IgD-negative memory B cell (primary cell): ENCODE measurements at regions not wholly inside any gene's neighbourhood (a gene's known extent, or its start where the extent isn't known, plus 50 kb on each side); places are given as distances from the start of the nearest gene placed in this dataset.
"Not testable (repeated sequence)": the region's sequence is repeated elsewhere in the genome, so short reads cannot be mapped to it uniquely, and the experiment has no call there.

Experiments
- H3K27ac Mint-ChIP-seq, 3 donors: one replicate each; pipeline ENCODE4 v1.8.0; 2020 to 2022; ENCODE audit warnings: mild to moderate bottlenecking in 3 of 3, mixed read lengths in 3 of 3, moderate library complexity in 1 of 3
- H3K27me3 Mint-ChIP-seq: one replicate; pipeline ENCODE4 v1.8.0; 2021; ENCODE audit warnings: mixed read lengths
- H3K36me3 Mint-ChIP-seq: one replicate; pipeline ENCODE4 v1.8.0; 2020; ENCODE audit warnings: mild to moderate bottlenecking, mixed read lengths
- H3K4me1 Mint-ChIP-seq, 3 donors: one replicate each; pipeline ENCODE4 v1.8.0; 2020 to 2022; ENCODE audit warnings: mixed read lengths in 3 of 3, mild to moderate bottlenecking in 1 of 3
- H3K4me3 Mint-ChIP-seq, 4 donors: one replicate each; pipeline ENCODE4 v1.8.0; 2020 to 2022; ENCODE audit warnings: mild to moderate bottlenecking in 4 of 4, mixed read lengths in 4 of 4, moderate library complexity in 3 of 4
- H3K9me3 Mint-ChIP-seq, 3 donors: one replicate each; pipeline ENCODE4 v1.8.0; 2020 to 2021; ENCODE audit warnings: mixed read lengths in 3 of 3, mild to moderate bottlenecking in 1 of 3

GRCh38 chr12:25310071-25310470 is 59.3 kb upstream of the KRAS start:
- not testable (repeated sequence) for H3K4me3 Mint-ChIP-seq, H3K27ac Mint-ChIP-seq, H3K4me1 Mint-ChIP-seq, H3K9me3 Mint-ChIP-seq, H3K36me3 Mint-ChIP-seq, H3K27me3 Mint-ChIP-seq

GRCh38 chr12:25308756-25309155 is 58.0 kb upstream of the KRAS start:
- H3K36me3 Mint-ChIP-seq, result peaks cover 4% of the 10 kb centered on the region
- no peak overlapping the region for H3K27ac Mint-ChIP-seq
- H3K27me3 Mint-ChIP-seq, result no peaks in the 10 kb centered on the region
- H3K4me3 Mint-ChIP-seq, result no peak overlapping the region
- peaks cover 0 to 3% (median 0%) of the 10 kb centered on the region in 3 donors for H3K9me3 Mint-ChIP-seq
- H3K4me1 Mint-ChIP-seq, result peaks cover 0 to 2% (median 0%) of the 10 kb centered on the region in 3 donors

- peaks cover 0 to 2% (median 0%) of the 10 kb centered on the region in 3 donors for H3K4me1 Mint-ChIP-seq
- H3K4me3 Mint-ChIP-seq, result no peak overlapping the region
- peak overlapping the region in 1 of 3 donors; percentile 75 for H3K27ac Mint-ChIP-seq
- H3K9me3 Mint-ChIP-seq, result peaks cover 0 to 3% (median 0%) of the 10 kb centered on the region in 3 donors
- peaks cover 3% of the 10 kb centered on the region for H3K36me3 Mint-ChIP-seq
- peaks cover 1% of the 10 kb centered on the region for H3K27me3 Mint-ChIP-seq
Observed at GRCh38 chr12:25307818-25308217, 57.1 kb upstream of the KRAS start.

- peaks cover 0 to 2% (median under 1%) of the 10 kb centered on the region in 3 donors for H3K4me1 Mint-ChIP-seq
- peaks cover 1% of the 10 kb centered on the region for H3K27me3 Mint-ChIP-seq
- H3K9me3 Mint-ChIP-seq, result peaks cover 0 to 3% (median 0%) of the 10 kb centered on the region in 3 donors
- H3K4me3 Mint-ChIP-seq, result no peak overlapping the region
- H3K36me3 Mint-ChIP-seq, result peaks cover 3% of the 10 kb centered on the region
- no peak overlapping the region for H3K27ac Mint-ChIP-seq
Observed at GRCh38 chr12:25301798-25302197, 51.1 kb upstream of the KRAS start.
